ENCODE measurements at regions not wholly inside any gene's neighbourhood (a gene's known extent, or its start where the extent isn't known, plus 50 kb on each side); places are given as distances from the start of the nearest gene placed in this dataset.
"Not testable (repeated sequence)": the region's sequence is repeated elsewhere in the genome, so short reads cannot be mapped to it uniquely, and the experiment has no call there.

GRCh38 chr17:30720013-30720471 lies 104.5 kb downstream of the CRLF3 start:
- DNase-seq (no peak), ATAC-seq (no peak)
- intact Hi-C loops (cut with DNase I), result no loop called here
- no peaks in the 10 kb centered on the region for H3K9me3 ChIP-seq (ENCODE audit: control insufficient read depth, low read length)
- 95% methylated on average over 14 of the region's 14 CpGs for WGBS
- H3K4me1 ChIP-seq (ENCODE audit: control insufficient read depth, insufficient read depth, low read length), result no peaks in the 10 kb centered on the region
- H3K27ac ChIP-seq (ENCODE audit: low read length), result no peak overlapping the region
- no peak overlapping the region for H3K4me3 ChIP-seq (ENCODE audit: low read length)
- no peaks in the 10 kb centered on the region for H3K27me3 ChIP-seq (ENCODE audit: control insufficient read depth, insufficient read depth)

GRCh38 chr17:30719131-30719973 lies 105.1 kb downstream of the CRLF3 start:
- 77% methylated on average over 22 of the region's 22 CpGs for WGBS
- H3K4me1 ChIP-seq (ENCODE audit: control insufficient read depth, insufficient read depth, low read length); H3K27me3 ChIP-seq (ENCODE audit: control insufficient read depth, insufficient read depth); H3K9me3 ChIP-seq (ENCODE audit: control insufficient read depth, low read length); intact Hi-C loops (cut with DNase I); H3K27ac ChIP-seq (ENCODE audit: low read length); H3K4me3 ChIP-seq (ENCODE audit: low read length): not testable (repeated sequence)
- DNase-seq (peak; percentile 67 to 81 (median 79)), ATAC-seq (peak; percentile 42 to 52)

- H3K4me1 ChIP-seq (ENCODE audit: control insufficient read depth, insufficient read depth, low read length); intact Hi-C loops (cut with DNase I); H3K27me3 ChIP-seq (ENCODE audit: control insufficient read depth, insufficient read depth); H3K9me3 ChIP-seq (ENCODE audit: control insufficient read depth, low read length); DNase-seq; ATAC-seq; H3K4me3 ChIP-seq (ENCODE audit: low read length); H3K27ac ChIP-seq (ENCODE audit: low read length): not testable (repeated sequence)
- WGBS, result 89% methylated on average over 8 of the region's 8 CpGs
Observed at GRCh38 chr17:30718691-30719090, 105.8 kb downstream of the CRLF3 start.

DNA sequence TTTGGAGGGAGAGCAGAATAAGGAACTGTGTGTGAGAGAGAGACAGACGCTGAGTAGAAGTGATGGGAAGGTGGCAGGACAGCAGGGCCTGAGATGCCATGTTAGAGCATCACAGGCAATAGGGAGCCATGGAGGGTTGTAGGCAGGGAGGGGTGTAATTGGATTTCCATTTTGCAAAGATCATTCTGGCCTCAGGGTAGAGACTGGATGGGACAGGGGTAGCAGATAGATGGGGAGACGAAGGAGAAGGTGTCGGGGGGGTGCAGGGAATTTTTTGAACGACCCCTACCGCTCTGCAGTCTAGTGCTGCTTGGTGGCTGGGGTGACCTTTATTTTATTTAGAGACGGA lies 106.4 kb downstream of the CRLF3 start:
- DNase-seq; intact Hi-C loops (cut with DNase I); H3K27ac ChIP-seq (ENCODE audit: low read length); ATAC-seq; H3K4me1 ChIP-seq (ENCODE audit: control insufficient read depth, insufficient read depth, low read length); H3K9me3 ChIP-seq (ENCODE audit: control insufficient read depth, low read length); H3K4me3 ChIP-seq (ENCODE audit: low read length); H3K27me3 ChIP-seq (ENCODE audit: control insufficient read depth, insufficient read depth): not testable (repeated sequence)
- 95% methylated on average over 5 of the region's 6 CpGs for WGBS

DNA sequence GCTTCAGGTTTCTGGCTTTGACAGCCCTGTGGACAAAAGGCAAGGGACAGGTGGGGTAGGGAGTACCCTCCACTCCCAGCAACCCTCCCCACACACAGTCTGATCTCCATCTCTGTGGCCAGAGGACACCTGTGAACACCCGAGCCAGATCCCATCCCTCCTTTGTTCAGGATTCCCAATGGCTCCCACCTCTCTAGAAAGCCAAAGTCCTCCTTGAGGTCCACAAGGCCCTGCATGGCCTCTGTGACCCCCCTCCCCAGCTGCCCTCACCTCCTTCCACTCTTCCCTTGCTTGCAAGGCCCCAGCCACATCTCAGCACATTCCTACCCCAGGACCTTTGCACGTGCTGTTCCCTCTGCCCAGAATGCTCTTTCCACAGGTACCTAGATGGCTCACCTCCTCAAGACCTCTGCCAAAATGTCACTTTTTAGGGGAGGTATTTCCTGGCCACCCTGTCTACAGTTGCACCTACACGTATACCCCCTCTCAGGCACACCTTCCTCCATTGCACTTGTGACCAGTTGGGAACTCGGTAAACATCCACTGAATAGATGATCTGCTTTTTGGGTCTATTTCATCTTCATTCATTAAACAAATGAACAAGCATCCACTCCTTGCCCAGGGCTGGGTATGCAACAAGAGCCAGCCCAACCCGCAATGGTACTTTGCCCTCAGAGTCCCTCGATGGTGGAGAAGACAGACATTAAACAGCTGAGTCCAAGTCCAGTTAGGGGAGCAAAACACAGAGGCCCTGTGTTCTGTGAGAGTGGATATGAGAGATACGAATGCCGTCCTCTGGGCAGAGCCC lies 107.0 kb downstream of the CRLF3 start:
- Histone ChIP-seq H3K4me3 (ENCODE audit: low read length) (no peak overlapping the region), H3K27ac (ENCODE audit: low read length) (no peak overlapping the region), H3K9me3 (ENCODE audit: control insufficient read depth, low read length) (no peaks in the 10 kb centered on the region), H3K4me1 (ENCODE audit: control insufficient read depth, insufficient read depth, low read length) (no peaks in the 10 kb centered on the region), H3K27me3 (ENCODE audit: control insufficient read depth, insufficient read depth) (no peaks in the 10 kb centered on the region)
- WGBS, result 91% methylated on average over 8 of the region's 8 CpGs
- no peak for DNase-seq
- ATAC-seq, result no peak
- intact Hi-C loops (cut with DNase I), result no loop called here

DNA sequence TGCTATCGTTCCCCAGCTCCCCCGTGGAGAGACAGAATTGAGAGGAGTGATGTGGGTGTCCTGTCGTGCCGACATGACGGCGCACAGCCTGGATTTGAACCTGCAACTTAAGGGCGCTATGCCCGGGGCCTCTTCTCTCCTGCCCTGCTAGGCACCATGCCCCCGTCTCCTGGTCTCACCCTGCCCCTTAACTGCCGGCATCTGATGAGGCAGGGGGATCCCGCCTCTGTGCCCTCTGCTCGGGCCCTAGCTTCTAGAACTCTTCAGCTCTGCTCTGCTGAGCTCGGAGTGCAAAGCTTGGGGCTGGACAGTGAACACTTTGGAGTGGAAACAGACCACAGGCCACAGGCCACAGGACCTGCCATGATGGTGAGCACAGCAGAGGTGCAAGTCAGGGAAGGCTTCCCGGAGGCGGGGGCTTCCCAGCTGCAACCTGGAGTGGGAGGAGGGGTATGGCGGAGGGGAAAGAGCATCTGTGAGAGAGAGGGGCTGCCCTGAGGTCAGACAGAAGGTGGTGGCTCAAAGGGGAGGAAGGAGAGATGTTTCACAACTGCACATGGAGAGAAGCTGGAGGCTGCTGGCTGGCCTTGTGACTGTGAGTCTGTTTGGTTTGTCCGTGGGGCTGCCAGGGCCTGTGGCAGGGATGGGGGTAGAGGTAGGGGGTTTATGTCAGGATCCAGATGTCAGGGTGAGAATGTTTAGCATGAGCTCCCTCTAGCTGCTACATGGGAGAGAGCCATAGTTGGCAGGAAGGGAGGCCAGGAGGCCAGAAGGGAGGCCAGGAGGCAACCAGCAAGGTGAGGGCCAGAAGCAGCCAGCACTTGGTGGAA lies 107.8 kb downstream of the CRLF3 start:
- DNase-seq, result no peak
- WGBS, result 88% methylated on average over 17 of the region's 17 CpGs
- Histone ChIP-seq H3K27ac (ENCODE audit: low read length) (no peak overlapping the region), H3K9me3 (ENCODE audit: control insufficient read depth, low read length) (no peaks in the 10 kb centered on the region), H3K4me3 (ENCODE audit: low read length) (no peak overlapping the region), H3K4me1 (ENCODE audit: control insufficient read depth, insufficient read depth, low read length) (no peaks in the 10 kb centered on the region), H3K27me3 (ENCODE audit: control insufficient read depth, insufficient read depth) (no peaks in the 10 kb centered on the region)
- intact Hi-C loops (cut with DNase I), result no loop called here
- no peak for ATAC-seq

- ATAC-seq (peak in 1 of 2 donors; percentile 31), DNase-seq (peak in 2 of 3 donors; percentile 63 to 65)
- H3K27ac ChIP-seq (ENCODE audit: low read length); intact Hi-C loops (cut with DNase I); H3K4me3 ChIP-seq (ENCODE audit: low read length); H3K27me3 ChIP-seq (ENCODE audit: control insufficient read depth, insufficient read depth); H3K4me1 ChIP-seq (ENCODE audit: control insufficient read depth, insufficient read depth, low read length); H3K9me3 ChIP-seq (ENCODE audit: control insufficient read depth, low read length): not testable (repeated sequence)
- 78% methylated on average over 25 of the region's 25 CpGs for WGBS
Observed at GRCh38 chr17:30714825-30715622, 109.5 kb downstream of the CRLF3 start.

DNA sequence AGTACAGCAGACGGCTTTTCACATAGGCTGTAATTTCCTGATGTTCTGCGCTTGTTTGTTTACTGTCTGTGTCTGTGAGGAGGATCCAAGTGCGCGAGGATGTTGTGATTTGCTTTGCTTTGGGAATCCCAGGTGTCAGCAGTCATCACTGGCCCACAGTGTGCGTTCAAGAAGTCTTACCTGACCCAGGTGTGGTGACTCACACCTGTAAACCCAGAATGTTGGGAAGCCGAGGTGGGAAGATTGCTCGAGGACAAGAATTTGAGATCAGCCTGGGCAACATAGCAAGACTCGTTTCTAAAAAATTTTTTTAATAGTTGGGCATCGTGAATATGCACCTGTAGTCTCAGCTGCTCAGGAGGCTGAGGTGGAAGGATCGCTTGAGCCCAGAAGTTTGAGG lies 110.7 kb downstream of the CRLF3 start:
- H3K4me3 ChIP-seq (ENCODE audit: low read length); ATAC-seq; H3K27me3 ChIP-seq (ENCODE audit: control insufficient read depth, insufficient read depth); DNase-seq; H3K9me3 ChIP-seq (ENCODE audit: control insufficient read depth, low read length); H3K4me1 ChIP-seq (ENCODE audit: control insufficient read depth, insufficient read depth, low read length); intact Hi-C loops (cut with DNase I); H3K27ac ChIP-seq (ENCODE audit: low read length): not testable (repeated sequence)
- 74% methylated on average over 10 of the region's 10 CpGs for WGBS

DNA sequence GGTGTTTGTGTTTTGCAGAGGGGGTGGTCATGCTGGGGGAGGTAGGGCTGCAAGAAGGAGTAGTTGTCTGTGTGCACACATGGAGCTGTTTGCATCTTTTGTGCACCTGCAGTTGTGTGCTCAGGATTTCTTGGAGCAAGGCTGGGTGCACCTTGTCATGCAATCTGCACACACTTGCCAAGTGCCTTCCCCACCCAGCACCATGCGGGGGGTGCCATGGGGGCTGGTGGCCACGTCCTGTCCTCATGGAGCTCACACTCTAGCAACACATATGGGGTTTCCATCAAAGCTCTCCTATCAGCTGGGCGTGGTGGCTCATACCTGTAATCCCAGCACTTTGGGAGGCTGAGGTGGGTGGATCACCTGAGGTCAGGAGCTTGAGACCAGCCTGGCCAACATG lies 111.6 kb downstream of the CRLF3 start:
- H3K27ac ChIP-seq (ENCODE audit: low read length); H3K4me1 ChIP-seq (ENCODE audit: control insufficient read depth, insufficient read depth, low read length); ATAC-seq; DNase-seq; intact Hi-C loops (cut with DNase I); H3K9me3 ChIP-seq (ENCODE audit: control insufficient read depth, low read length); H3K4me3 ChIP-seq (ENCODE audit: low read length); H3K27me3 ChIP-seq (ENCODE audit: control insufficient read depth, insufficient read depth): not testable (repeated sequence)
- 88% methylated on average over 3 of the region's 3 CpGs for WGBS
